ENCODE measurements at regions not wholly inside any gene's neighbourhood (a gene's known extent, or its start where the extent isn't known, plus 50 kb on each side); places are given as distances from the start of the nearest gene placed in this dataset.
"Not testable (repeated sequence)": the region's sequence is repeated elsewhere in the genome, so short reads cannot be mapped to it uniquely, and the experiment has no call there.

- Mint-ChIP-seq H3K36me3 (ENCODE audit: insufficient read depth) (no peaks in the 10 kb centered on the region), H3K4me1 (ENCODE audit: low read depth) (peaks cover 11% of the 10 kb centered on the region), H3K27me3 (peaks cover 2% of the 10 kb centered on the region), H3K4me3 (ENCODE audit: low read depth) (no peak overlapping the region), H3K27ac (no peak overlapping the region), H3K9me3 (ENCODE audit: low read depth) (no peaks in the 10 kb centered on the region)
- TF ChIP-seq CTCF (IDR thresholded peaks at IDR 0.05; ENCODE audit: unreplicated experiment): no peak
- no peak for DNase-seq (ENCODE audit: low spot score, unreplicated experiment)
These were observed 205.3 kb downstream of the NAP1L3 start for GRCh38 chrX:93468075-93468474.

DNA sequence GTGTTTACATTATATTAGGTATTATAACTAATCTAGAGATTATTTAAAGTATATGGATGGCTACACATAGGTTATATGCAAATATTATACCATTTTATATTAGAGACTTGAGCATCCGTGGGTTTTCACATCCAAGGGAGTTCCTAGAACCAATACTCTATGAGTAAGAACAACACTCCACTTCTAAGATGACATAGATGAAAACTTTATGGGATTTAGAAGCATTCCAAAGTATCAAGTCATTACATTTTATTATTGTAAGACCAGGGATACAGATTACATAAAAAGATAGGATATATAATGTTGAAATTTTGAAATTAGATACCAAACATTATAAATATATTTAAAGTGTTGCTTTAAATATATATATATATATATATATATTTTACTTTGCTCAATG, 207.0 kb downstream of the NAP1L3 start:
- H3K4me3 Mint-ChIP-seq (ENCODE audit: low read depth): no peak overlapping the region

DNA sequence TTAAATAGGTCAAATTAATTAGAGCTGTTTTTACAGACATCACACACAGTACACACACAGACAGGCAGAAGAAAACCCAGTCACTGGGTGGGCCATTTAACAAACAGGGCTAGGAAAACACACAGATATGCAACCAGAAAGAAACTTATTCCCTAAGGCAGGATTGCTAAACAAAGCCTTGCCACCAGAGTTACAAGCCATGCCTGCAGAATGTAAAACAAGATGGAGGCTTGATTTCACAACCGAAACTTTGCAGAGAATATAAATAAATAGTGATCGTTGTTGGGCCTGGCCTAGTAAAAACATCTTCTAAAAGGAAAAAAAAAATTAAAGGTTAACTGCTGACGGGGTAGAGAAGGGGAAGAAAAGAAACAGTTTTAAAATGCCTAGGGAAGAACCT, 212.3 kb downstream of the NAP1L3 start:
- DNase-seq (ENCODE audit: low spot score, unreplicated experiment): no peak
- Mint-ChIP-seq H3K27ac (no peak overlapping the region), H3K4me3 (ENCODE audit: low read depth) (no peak overlapping the region), H3K36me3 (ENCODE audit: insufficient read depth) (no peaks in the 10 kb centered on the region), H3K9me3 (ENCODE audit: low read depth) (peaks cover 4% of the 10 kb centered on the region), H3K4me1 (ENCODE audit: low read depth) (peaks cover 13% of the 10 kb centered on the region), H3K27me3 (peaks cover 2% of the 10 kb centered on the region)
- TF ChIP-seq CTCF (IDR thresholded peaks at IDR 0.05; ENCODE audit: unreplicated experiment): no peak

More for the DNA sequence above, 207.0 kb downstream of the NAP1L3 start:
- no peak for TF ChIP-seq CTCF (IDR thresholded peaks at IDR 0.05; ENCODE audit: unreplicated experiment)
- H3K27me3 Mint-ChIP-seq: peaks cover 2% of the 10 kb centered on the region
- H3K9me3 Mint-ChIP-seq (ENCODE audit: low read depth): no peaks in the 10 kb centered on the region
- no peak overlapping the region for H3K27ac Mint-ChIP-seq
- H3K4me1 Mint-ChIP-seq (ENCODE audit: low read depth): peaks cover 13% of the 10 kb centered on the region
- DNase-seq (ENCODE audit: low spot score, unreplicated experiment): no peak
- no peaks in the 10 kb centered on the region for H3K36me3 Mint-ChIP-seq (ENCODE audit: insufficient read depth)

GRCh38 chrX:93454509-93454908, 218.9 kb downstream of the NAP1L3 start:
- peaks cover 3% of the 10 kb centered on the region for H3K9me3 Mint-ChIP-seq (ENCODE audit: low read depth)
- DNase-seq (ENCODE audit: low spot score, unreplicated experiment): no peak
- TF ChIP-seq CTCF (IDR thresholded peaks at IDR 0.05; ENCODE audit: unreplicated experiment): no peak
- no peaks in the 10 kb centered on the region for H3K36me3 Mint-ChIP-seq (ENCODE audit: insufficient read depth)
- H3K27ac Mint-ChIP-seq: no peak overlapping the region
- H3K27me3 Mint-ChIP-seq: no peaks in the 10 kb centered on the region
- H3K4me3 Mint-ChIP-seq (ENCODE audit: low read depth): no peak overlapping the region
- H3K4me1 Mint-ChIP-seq (ENCODE audit: low read depth): no peaks in the 10 kb centered on the region

- H3K36me3 Mint-ChIP-seq (ENCODE audit: insufficient read depth); H3K27me3 Mint-ChIP-seq; H3K4me1 Mint-ChIP-seq (ENCODE audit: low read depth); H3K4me3 Mint-ChIP-seq (ENCODE audit: low read depth); H3K9me3 Mint-ChIP-seq (ENCODE audit: low read depth); H3K27ac Mint-ChIP-seq; DNase-seq (ENCODE audit: low spot score, unreplicated experiment): not testable (repeated sequence)
These were observed 238.7 kb downstream of the NAP1L3 start for GRCh38 chrX:93434721-93435120.

DNA sequence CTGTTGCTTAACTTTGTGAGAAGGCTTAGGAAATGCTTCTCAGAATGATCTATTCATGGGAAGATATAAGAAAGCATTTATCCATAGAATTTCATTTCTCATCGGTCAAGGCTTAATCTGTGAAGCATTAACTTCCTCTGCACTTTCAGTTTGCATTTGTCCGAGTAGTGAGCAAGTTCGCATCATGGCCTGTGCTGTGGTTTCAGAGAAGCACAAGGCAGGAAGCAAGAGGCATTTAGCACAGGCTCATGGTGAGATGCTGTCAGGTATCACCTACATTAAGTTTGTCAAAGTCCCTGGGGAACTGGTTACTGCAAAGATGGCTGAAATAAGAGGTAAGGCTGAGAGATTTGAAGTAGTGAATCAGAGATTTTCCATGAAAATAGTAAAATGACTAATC, 244.9 kb downstream of the NAP1L3 start:
- Mint-ChIP-seq H3K27ac (no peak overlapping the region), H3K36me3 (ENCODE audit: insufficient read depth) (no peaks in the 10 kb centered on the region), H3K27me3 (no peaks in the 10 kb centered on the region), H3K4me1 (ENCODE audit: low read depth) (no peaks in the 10 kb centered on the region), H3K9me3 (ENCODE audit: low read depth) (no peaks in the 10 kb centered on the region), H3K4me3 (ENCODE audit: low read depth) (no peak overlapping the region)
- TF ChIP-seq CTCF (IDR thresholded peaks at IDR 0.05; ENCODE audit: unreplicated experiment): no peak
- no peak for DNase-seq (ENCODE audit: low spot score, unreplicated experiment)

All from progenitor cell of endocrine pancreas (in vitro differentiated cells).